HUES48 (cell line): ENCODE measurements at regions not wholly inside any gene's neighbourhood (a gene's known extent, or its start where the extent isn't known, plus 50 kb on each side); places are given as distances from the start of the nearest gene placed in this dataset.
A peak's percentile ranks its signal among the peaks of the same experiment; 100 is the strongest.
"Not testable (repeated sequence)": the region's sequence is repeated elsewhere in the genome, so short reads cannot be mapped to it uniquely, and the experiment has no call there.

Source experiments
- H3K27ac ChIP-seq: one replicate; pipeline ENCODE4 v1.7.0; 2013; ENCODE audit warnings: low read depth, low read length, inconsistent platforms
- H3K27me3 ChIP-seq: 2 replicates; pipeline ENCODE4 v1.6.1; 2013; ENCODE audit warnings: mild to moderate bottlenecking, low read length; ENCODE audit not compliant: control insufficient read depth, insufficient read depth
- H3K36me3 ChIP-seq: 2 replicates; pipeline ENCODE4 v1.6.1; 2013; ENCODE audit warnings: low read length; ENCODE audit not compliant: control insufficient read depth, insufficient read depth
- H3K4me1 ChIP-seq: 2 replicates; pipeline ENCODE4 v1.6.1; 2013; ENCODE audit warnings: mild to moderate bottlenecking, low read length; ENCODE audit not compliant: control insufficient read depth, insufficient read depth
- H3K4me3 ChIP-seq: 2 replicates; pipeline ENCODE4 v1.5.1; 2013; ENCODE audit warnings: mild to moderate bottlenecking, low read depth, low read length
- H3K9ac ChIP-seq: 2 replicates; pipeline ENCODE4 v1.6.1; 2013; ENCODE audit warnings: mild to moderate bottlenecking, low read depth, low read length, moderate library complexity
- H3K9me3 ChIP-seq: 2 replicates; pipeline ENCODE4 v1.6.1; 2013; ENCODE audit warnings: low read length; ENCODE audit not compliant: control insufficient read depth, insufficient read depth

DNA sequence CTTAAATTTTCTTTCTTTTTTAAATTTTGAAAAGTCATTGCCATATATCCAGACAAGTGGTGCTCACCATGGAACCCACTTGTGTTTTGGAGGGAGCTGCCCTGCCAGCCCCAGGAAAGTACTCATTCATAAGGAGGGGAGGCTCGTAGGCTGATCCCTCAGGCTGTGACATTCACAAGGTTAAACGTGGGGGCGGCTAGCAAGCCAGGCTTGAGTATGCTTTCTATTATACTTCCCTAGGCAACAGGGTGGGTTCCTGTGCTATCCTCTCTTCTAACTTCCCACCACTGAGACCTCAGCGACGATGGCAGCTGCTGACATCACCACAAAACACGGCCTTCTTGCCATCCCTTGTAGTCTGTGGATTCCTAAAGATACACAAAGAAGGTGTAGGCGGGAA lies 160.5 kb upstream of the C2CD4B start:
- no peaks in the 10 kb centered on the region for H3K9me3 ChIP-seq
- no peak overlapping the region for H3K4me3 ChIP-seq
- H3K36me3 ChIP-seq: no peaks in the 10 kb centered on the region
- H3K27me3 ChIP-seq: no peaks in the 10 kb centered on the region
- H3K9ac ChIP-seq: no peak overlapping the region
- H3K4me1 ChIP-seq: peaks cover 3% of the 10 kb centered on the region; the same call in 1 of the 2 replicates
- H3K27ac ChIP-seq: no peak overlapping the region

DNA sequence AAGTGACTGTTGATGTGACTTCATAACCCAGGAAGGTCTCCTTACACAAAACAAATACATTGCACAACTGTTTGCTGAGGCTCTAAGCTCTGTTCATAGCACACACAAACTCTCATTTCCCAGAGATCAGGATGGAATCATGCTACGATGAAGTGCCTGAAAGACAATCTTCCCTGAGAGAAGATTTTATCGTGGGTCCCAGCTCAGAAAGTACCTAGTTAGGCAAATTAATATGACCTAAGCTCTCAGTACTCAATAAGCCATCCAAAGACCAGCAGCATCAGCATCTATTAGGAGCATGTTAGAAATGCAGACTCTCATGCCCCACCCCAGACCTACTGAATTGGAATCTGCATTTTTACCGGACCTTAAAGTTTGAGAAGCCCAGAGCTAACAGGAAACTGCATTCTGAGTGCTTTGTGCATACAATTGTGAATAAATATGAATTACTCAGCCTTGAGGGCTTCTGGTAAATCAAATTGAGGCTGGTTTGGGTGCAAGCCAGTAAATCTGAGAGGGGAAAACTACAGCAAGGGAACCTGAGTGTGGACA lies 161.5 kb upstream of the C2CD4B start:
- H3K9me3 ChIP-seq: no peaks in the 10 kb centered on the region
- no peak overlapping the region for H3K4me3 ChIP-seq
- peaks cover 3% of the 10 kb centered on the region; the same call in 1 of the 2 replicates for H3K4me1 ChIP-seq
- no peaks in the 10 kb centered on the region for H3K36me3 ChIP-seq
- no peaks in the 10 kb centered on the region for H3K27me3 ChIP-seq
- no peak overlapping the region for H3K27ac ChIP-seq
- no peak overlapping the region for H3K9ac ChIP-seq

GRCh38 chr15:62327406-62327805 lies 162.3 kb upstream of the C2CD4B start:
- Histone ChIP-seq H3K27ac (no peak overlapping the region), H3K4me3 (no peak overlapping the region), H3K9ac (no peak overlapping the region), H3K9me3 (no peaks in the 10 kb centered on the region), H3K4me1 (peaks cover 3% of the 10 kb centered on the region; the same call in 1 of the 2 replicates), H3K36me3 (no peaks in the 10 kb centered on the region), H3K27me3 (no peaks in the 10 kb centered on the region)

DNA sequence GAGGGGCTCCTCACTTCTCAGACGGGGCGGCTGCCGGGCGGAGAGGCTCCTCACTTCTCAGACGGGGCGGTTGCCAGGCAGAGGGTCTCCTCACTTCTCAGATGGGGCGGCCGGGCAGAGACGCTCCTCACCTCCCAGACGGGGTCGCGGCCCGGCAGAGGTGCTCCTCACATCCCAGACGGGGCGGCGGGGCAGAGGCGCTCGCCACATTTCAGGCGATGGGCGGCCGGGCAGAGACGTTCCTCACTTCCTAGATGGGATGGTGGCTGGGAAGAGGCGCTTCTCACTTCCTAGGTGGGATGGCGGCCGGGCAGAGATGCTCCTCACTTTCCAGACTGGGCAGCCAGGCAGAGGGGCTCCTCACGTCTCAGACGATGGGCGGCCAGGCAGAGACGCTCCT lies 167.4 kb upstream of the C2CD4B start:
- H3K4me3 ChIP-seq, H3K9ac ChIP-seq, H3K27me3 ChIP-seq, H3K27ac ChIP-seq, H3K36me3 ChIP-seq, H3K4me1 ChIP-seq, H3K9me3 ChIP-seq: not testable (repeated sequence)

- H3K27me3 ChIP-seq: no peaks in the 10 kb centered on the region
- peaks cover 5% of the 10 kb centered on the region; the same call in 1 of the 2 replicates for H3K9me3 ChIP-seq
- H3K36me3 ChIP-seq: no peaks in the 10 kb centered on the region
- no peak overlapping the region for H3K4me3 ChIP-seq
- H3K4me1 ChIP-seq: no peaks in the 10 kb centered on the region
- H3K9ac ChIP-seq: no peak overlapping the region
- H3K27ac ChIP-seq: no peak overlapping the region
Observed at GRCh38 chr15:62334536-62334935, 169.5 kb upstream of the C2CD4B start.

- H3K27me3 ChIP-seq: no peaks in the 10 kb centered on the region
- peaks cover 5% of the 10 kb centered on the region; the same call in 1 of the 2 replicates for H3K9me3 ChIP-seq
- H3K9ac ChIP-seq: no peak overlapping the region
- H3K4me1 ChIP-seq: no peaks in the 10 kb centered on the region
- H3K36me3 ChIP-seq: no peaks in the 10 kb centered on the region
- no peak overlapping the region for H3K4me3 ChIP-seq
- H3K27ac ChIP-seq: no peak overlapping the region
Observed at GRCh38 chr15:62337934-62338333, 172.8 kb upstream of the C2CD4B start.

GRCh38 chr15:62338497-62338896 lies 173.4 kb upstream of the C2CD4B start:
- Histone ChIP-seq H3K4me1 (no peaks in the 10 kb centered on the region), H3K27ac (no peak overlapping the region), H3K9ac (no peak overlapping the region), H3K4me3 (no peak overlapping the region), H3K36me3 (no peaks in the 10 kb centered on the region), H3K9me3 (peaks cover 2% of the 10 kb centered on the region; the same call in 1 of the 2 replicates), H3K27me3 (no peaks in the 10 kb centered on the region)

GRCh38 chr15:62342959-62343358 lies 177.9 kb upstream of the C2CD4B start:
- no peak overlapping the region for H3K4me3 ChIP-seq

DNA sequence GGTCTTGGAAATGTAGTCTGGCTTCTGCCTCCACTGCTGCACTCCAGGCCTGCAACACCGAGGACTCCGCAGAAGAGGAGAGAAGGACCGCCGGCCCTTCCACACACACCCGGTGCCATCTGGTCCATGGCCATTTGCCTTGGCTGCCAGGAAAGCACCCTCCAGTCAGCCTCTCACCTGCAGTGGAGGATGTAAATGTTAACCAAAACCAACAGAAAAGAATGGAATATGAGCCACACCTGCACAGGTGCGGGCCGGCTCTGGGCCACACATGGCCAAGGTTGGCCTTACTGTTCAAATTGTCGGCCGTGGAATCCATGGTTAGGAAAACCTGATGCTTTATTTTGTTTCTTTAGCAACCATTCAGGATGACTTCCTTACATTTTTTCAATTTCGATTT lies 178.3 kb upstream of the C2CD4B start:
- Histone ChIP-seq H3K9ac (no peak overlapping the region), H3K36me3 (no peaks in the 10 kb centered on the region), H3K4me3 (no peak overlapping the region), H3K27ac (no peak overlapping the region), H3K27me3 (no peaks in the 10 kb centered on the region), H3K4me1 (peaks cover 3% of the 10 kb centered on the region; the same call in 1 of the 2 replicates), H3K9me3 (no peaks in the 10 kb centered on the region)

More at GRCh38 chr15:62342959-62343358, 177.9 kb upstream of the C2CD4B start:
- Histone ChIP-seq H3K9ac (no peak overlapping the region), H3K36me3 (no peaks in the 10 kb centered on the region), H3K27me3 (no peaks in the 10 kb centered on the region), H3K4me1 (peaks cover 3% of the 10 kb centered on the region; the same call in 1 of the 2 replicates), H3K9me3 (no peaks in the 10 kb centered on the region), H3K27ac (no peak overlapping the region)

GRCh38 chr15:62344806-62345539 lies 179.9 kb upstream of the C2CD4B start:
- Histone ChIP-seq H3K27me3 (no peaks in the 10 kb centered on the region), H3K4me1 (peaks cover 3% of the 10 kb centered on the region; the same call in 1 of the 2 replicates), H3K27ac (no peak overlapping the region), H3K4me3 (peak overlapping the region; percentile 49), H3K9ac (0 out of 2 replicates have a peak overlapping the region, but pooled peaks have one; percentile 13), H3K36me3 (no peaks in the 10 kb centered on the region), H3K9me3 (no peaks in the 10 kb centered on the region)

DNA sequence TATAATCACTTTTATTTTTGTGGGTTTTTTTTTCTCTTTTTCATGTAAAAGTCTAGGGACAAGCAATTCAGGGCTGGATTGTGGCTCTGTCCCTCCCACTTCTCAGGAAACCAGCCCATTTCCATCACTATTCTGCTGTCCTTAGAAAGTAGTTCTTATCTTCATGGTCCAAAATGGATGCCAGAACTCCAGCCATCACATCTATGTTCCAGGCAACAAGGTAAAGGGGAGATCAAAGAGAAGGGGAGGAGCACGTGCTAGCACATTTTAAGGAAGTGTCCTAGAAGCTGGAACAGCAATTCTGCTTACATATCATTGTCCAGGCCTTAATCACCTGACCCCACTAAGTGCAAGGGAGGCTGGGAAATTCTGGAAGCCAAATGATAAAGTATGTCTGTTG lies 181.1 kb upstream of the C2CD4B start:
- no peaks in the 10 kb centered on the region for H3K36me3 ChIP-seq
- no peaks in the 10 kb centered on the region for H3K9me3 ChIP-seq
- H3K4me3 ChIP-seq: no peak overlapping the region
- H3K27me3 ChIP-seq: no peaks in the 10 kb centered on the region
- H3K4me1 ChIP-seq: peaks cover 3% of the 10 kb centered on the region; the same call in 1 of the 2 replicates
- no peak overlapping the region for H3K9ac ChIP-seq
- no peak overlapping the region for H3K27ac ChIP-seq
